H1 (cell line): ENCODE measurements at regions not wholly inside any gene's neighbourhood (a gene's known extent, or its start where the extent isn't known, plus 50 kb on each side); places are given as distances from the start of the nearest gene placed in this dataset.

Experiments
- CTCF ChIA-PET: fragments of 300-600 bp; sonication (Branson Sonifier 250); formaldehyde crosslinking; loops from one replicate; lab custom pipeline; 2021; ENCODE audit not compliant: partially characterized antibody; lab: Charles Lee
- POLR2A ChIA-PET: fragments of 300-600 bp; sonication (Branson Sonifier 250); formaldehyde crosslinking; loops from one replicate; lab custom pipeline; 2021; ENCODE audit warnings: inconsistent platforms; ENCODE audit not compliant: partially characterized antibody; lab: Charles Lee
- DNase-seq, 2 experiments: peaks; one replicate each; pipeline versions ENCODE4 v3.0.0 to v3.0.0-alpha.2; 2010 to 2022; ENCODE audit warnings: low spot score in 2 of 2, low read depth in 1 of 2, mixed read lengths in 1 of 2
- FAIRE-seq: peaks from 2 replicates; lab custom pipeline; 2011; peaks lifted over from hg19 to GRCh38; lab: Jason Lieb, UNC
- H2AFZ ChIP-seq: 2 replicates; pipeline ENCODE4 v1.8.1; 2012; ENCODE audit warnings: low read length, inconsistent platforms
- H2AK5ac ChIP-seq: 2 replicates; pipeline ENCODE4 v1.6.1; 2013; ENCODE audit warnings: low read depth, low read length
- H2BK120ac ChIP-seq: replicated peaks from 2 replicates; pipeline ENCODE3; 2013; ENCODE audit warnings: low read depth, low read length, inconsistent platforms
- H2BK12ac ChIP-seq: 2 replicates; pipeline ENCODE4 v1.6.1; 2013; ENCODE audit warnings: low read depth, low read length
- H2BK15ac ChIP-seq: 2 replicates; pipeline ENCODE4 v1.6.1; 2013; ENCODE audit warnings: low read length
- H2BK20ac ChIP-seq: 2 replicates; pipeline ENCODE4 v1.6.1; 2013; ENCODE audit warnings: low read length
- H2BK5ac ChIP-seq: 2 replicates; pipeline ENCODE4 v1.6.1; 2013; ENCODE audit warnings: low read depth, low read length
- H3K14ac ChIP-seq: 2 replicates; pipeline ENCODE4 v1.6.1; 2013; ENCODE audit warnings: inconsistent platforms; ENCODE audit not compliant: insufficient read length
- H3K18ac ChIP-seq: 2 replicates; pipeline ENCODE4 v1.6.1; 2013; ENCODE audit warnings: low read length; ENCODE audit errors: extremely low read depth
- H3K23ac ChIP-seq: 2 replicates; pipeline ENCODE4 v1.6.1; 2013; ENCODE audit warnings: inconsistent platforms; ENCODE audit not compliant: insufficient read length
- H3K23me2 ChIP-seq: 2 replicates; pipeline ENCODE4 v1.6.1; 2013; ENCODE audit warnings: low read depth, low read length
- H3K27ac ChIP-seq: 2 replicates; pipeline ENCODE4 v1.6.1; 2011; ENCODE audit warnings: low read depth, low read length, inconsistent platforms
- H3K27me3 ChIP-seq, 4 experiments: replicated peaks in 1 of 4; 1 replicate in 1 of 4; 2 replicates in 3 of 4; pipeline versions ENCODE4 v1.6.1 to v1.8.1; 2011 to 2013; ENCODE audit warnings: low read length in 3 of 4, mild to moderate bottlenecking in 3 of 4, inconsistent platforms in 2 of 4, mixed read lengths in 2 of 4, moderate library complexity in 1 of 4; ENCODE audit not compliant: control insufficient read depth in 3 of 4, insufficient read depth in 3 of 4; ENCODE audit errors: extremely low read depth in 1 of 4
- H3K36me3 ChIP-seq, 4 experiments: 2 replicates each; pipeline versions ENCODE4 v1.6.1 to v1.8.1; 2011 to 2013; ENCODE audit warnings: mild to moderate bottlenecking in 4 of 4, low read length in 3 of 4, moderate library complexity in 2 of 4, control low read depth in 1 of 4, inconsistent platforms in 1 of 4; ENCODE audit not compliant: insufficient read depth in 4 of 4, control insufficient read depth in 2 of 4
- H3K4ac ChIP-seq: replicated peaks from 2 replicates; pipeline ENCODE3; 2013; ENCODE audit warnings: low read length, low read depth, mixed read lengths, inconsistent platforms; ENCODE audit not compliant: insufficient read length
- H3K4me1 ChIP-seq, 4 experiments: replicated peaks in 1 of 4; 1 replicate in 1 of 4; 2 replicates in 3 of 4; pipeline versions ENCODE4 v1.6.1 to v1.8.1; 2011 to 2013; ENCODE audit warnings: low read length in 3 of 4, inconsistent platforms in 2 of 4, mixed read lengths in 1 of 4; ENCODE audit not compliant: insufficient read depth in 4 of 4, control insufficient read depth in 3 of 4
- H3K4me2 ChIP-seq, 2 experiments: 2 replicates each; pipeline versions ENCODE4 v1.6.1 to v1.8.1; 2011 to 2013; ENCODE audit warnings: low read depth in 2 of 2, low read length in 2 of 2, control low read depth in 1 of 2, inconsistent platforms in 1 of 2, mild to moderate bottlenecking in 1 of 2; ENCODE audit not compliant: insufficient read depth in 1 of 2
- H3K4me3 ChIP-seq, 4 experiments: fragments of 200-600, 300-600 bp in 1 of 4; sonication (generic), shearing (Covaris generic), sonication (Bioruptor Twin) in 1 of 4; 2 replicates each; pipeline versions ENCODE4 v1.5.1 to v1.8.1; 2011 to 2016; ENCODE audit warnings: low read length in 4 of 4, low read depth in 3 of 4, control low read depth in 2 of 4, inconsistent platforms in 2 of 4, mild to moderate bottlenecking in 2 of 4, mixed read lengths in 1 of 4, moderate library complexity in 1 of 4; ENCODE audit not compliant: insufficient read depth in 2 of 4; ENCODE audit errors: extremely low read depth in 1 of 4
- H3K56ac ChIP-seq: replicated peaks from 2 replicates; pipeline ENCODE3; 2013; ENCODE audit warnings: low read depth, mild to moderate bottlenecking, mixed read lengths, low read length, inconsistent platforms; ENCODE audit not compliant: insufficient read length
- H3K79me1 ChIP-seq: 2 replicates; pipeline ENCODE4 v1.6.1; 2013; ENCODE audit warnings: low read depth, low read length, control low read depth
- H3K79me2 ChIP-seq, 2 experiments: 2 replicates each; pipeline versions ENCODE4 v1.6.1 to v1.8.1; 2012 to 2013; ENCODE audit warnings: low read length in 2 of 2, mild to moderate bottlenecking in 2 of 2, inconsistent platforms in 1 of 2; ENCODE audit not compliant: insufficient read depth in 2 of 2, control insufficient read depth in 1 of 2
- H3K9ac ChIP-seq, 4 experiments: replicated peaks in 1 of 4; 1 replicate in 1 of 4; 2 replicates in 3 of 4; pipeline versions ENCODE4 v1.6.1 to v1.8.1; 2011 to 2013; ENCODE audit warnings: low read depth in 3 of 4, low read length in 3 of 4, control low read depth in 2 of 4, mild to moderate bottlenecking in 2 of 4, moderate library complexity in 2 of 4, inconsistent platforms in 1 of 4; ENCODE audit errors: extremely low read depth in 1 of 4
- H3K9me3 ChIP-seq, 2 experiments: 2 replicates each; pipeline versions ENCODE4 v1.6.1 to v1.8.1; 2012 to 2013; ENCODE audit warnings: mild to moderate bottlenecking in 2 of 2, moderate library complexity in 2 of 2, control low read depth in 1 of 2, inconsistent platforms in 1 of 2, low read depth in 1 of 2, low read length in 1 of 2, mixed read lengths in 1 of 2; ENCODE audit not compliant: insufficient read depth in 2 of 2
- H4K20me1 ChIP-seq, 2 experiments: replicated peaks in 1 of 2; 2 replicates each; pipeline versions ENCODE3 to v1.8.1; 2011 to 2013; ENCODE audit warnings: inconsistent platforms in 2 of 2, low read length in 2 of 2, mild to moderate bottlenecking in 1 of 2; ENCODE audit not compliant: insufficient read depth in 2 of 2, control insufficient read depth in 1 of 2
- H4K5ac ChIP-seq: 2 replicates; pipeline ENCODE4 v1.6.1; 2013; ENCODE audit warnings: low read length, low read depth, mixed read lengths, inconsistent platforms; ENCODE audit not compliant: insufficient read length
- H4K8ac ChIP-seq: 2 replicates; pipeline ENCODE4 v1.8.0; 2013; ENCODE audit warnings: mild to moderate bottlenecking, moderate library complexity, low read length, inconsistent platforms; ENCODE audit not compliant: insufficient read depth; ENCODE audit errors: extremely low read depth
- H4K91ac ChIP-seq: replicated peaks from 2 replicates; pipeline ENCODE3; 2013; ENCODE audit warnings: low read length, mixed read lengths, inconsistent platforms; ENCODE audit not compliant: insufficient read length
- KDM1A ChIP-seq: fragments of 200-600, 300-600 bp; sonication (generic); IDR thresholded peaks from 2 replicates; pipeline ENCODE4 v1.7.1; 2016; ENCODE audit warnings: mild to moderate bottlenecking, low read length, borderline replicate concordance
- KDM5A ChIP-seq: fragments of 200-600 bp; IDR thresholded peaks from 2 replicates; pipeline ENCODE4 v1.7.1; 2012; ENCODE audit warnings: mild to moderate bottlenecking, low read length, inconsistent platforms, mixed read lengths
- SP4 ChIP-seq: IDR thresholded peaks from 2 replicates; pipeline ENCODE4 v1.6.1; 2012; ENCODE audit warnings: low read length, inconsistent platforms
- TAF1 ChIP-seq: IDR thresholded peaks from 2 replicates; pipeline ENCODE4 v1.6.1; 2011; ENCODE audit warnings: mild to moderate bottlenecking, low read depth, low read length
- TBP ChIP-seq: IDR thresholded peaks from 2 replicates; pipeline ENCODE4 v1.6.1; 2011; ENCODE audit warnings: low read depth, low read length, improper control_type of control experiment
- TEAD4 ChIP-seq: IDR thresholded peaks from 2 replicates; pipeline ENCODE4 v1.6.1; 2012; ENCODE audit warnings: low read depth, low read length, inconsistent platforms, mixed read lengths
- WGBS, 2 experiments: shearing (Covaris generic) in 1 of 2; methylation state at CpG; one replicate each; pipeline versions ENCODE4 v1.1.6 to v1.1.7; 2013 to 2015; ENCODE audit warnings: low lambda C conversion rate in 2 of 2, mixed read lengths in 2 of 2, inconsistent platforms in 1 of 2, low coverage in 1 of 2, missing lambda C conversion rate in 1 of 2; ENCODE audit not compliant: insufficient replicate concordance in 2 of 2, insufficient coverage in 1 of 2, insufficient read length in 1 of 2; ENCODE audit errors: extremely low coverage in 1 of 2, missing lambda C conversion rate in 1 of 2; 5-methylcytosine and 5-hydroxymethylcytosine counted together
- TF ChIP-seq, protein P1 (sequence below): IDR thresholded peaks from 2 replicates; pipeline ENCODE4 v1.6.1; 2011; ENCODE audit warnings: low read length, improper control_type of control experiment
- TF ChIP-seq, protein P2 (sequence below): IDR thresholded peaks from 2 replicates; pipeline ENCODE4 v1.6.1; 2012; ENCODE audit warnings: low read length, inconsistent platforms

DNA sequence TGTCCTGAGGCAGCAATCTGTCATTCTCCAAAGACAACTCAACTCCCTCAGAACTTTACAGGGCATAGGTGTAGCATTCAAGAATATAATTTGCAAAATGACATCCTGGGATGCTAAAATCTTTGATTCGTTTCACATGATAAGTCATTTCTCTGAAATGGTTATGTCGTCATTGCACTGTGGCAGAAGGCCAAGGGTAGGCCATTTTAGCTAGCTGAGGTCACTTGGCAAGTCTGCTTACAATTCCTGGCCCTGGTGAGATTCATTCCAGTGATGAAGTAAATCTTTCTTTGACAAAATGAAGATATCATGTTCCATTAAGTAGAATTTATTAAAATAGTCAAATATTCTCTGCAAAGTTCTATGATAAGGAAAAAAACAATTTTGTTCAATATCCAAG lies 1410.3 kb upstream of the LRRTM1 start:
- POLR2A ChIA-PET: no interaction called here

More for the DNA sequence above, 1410.3 kb upstream of the LRRTM1 start:
- Histone ChIP-seq H3K9me3 (no peaks in the 10 kb centered on the region), H3K56ac (no peak overlapping the region), H4K8ac (no peak overlapping the region), H3K23me2 (no peaks in the 10 kb centered on the region), H4K5ac (no peak overlapping the region), H3K18ac (no peak overlapping the region), H2BK120ac (no peak overlapping the region)
- 95% methylated on average over 2 of the region's 2 CpGs; no CpG with 5 or more reads in 1 of the 2 experiments for WGBS, 2 experiments
- TF ChIP-seq KDM1A (no peak), KDM5A (no peak), TBP (no peak), SP4 (no peak), TEAD4 (no peak), TAF1 (no peak)
- TF ChIP-seq, protein P1, sequence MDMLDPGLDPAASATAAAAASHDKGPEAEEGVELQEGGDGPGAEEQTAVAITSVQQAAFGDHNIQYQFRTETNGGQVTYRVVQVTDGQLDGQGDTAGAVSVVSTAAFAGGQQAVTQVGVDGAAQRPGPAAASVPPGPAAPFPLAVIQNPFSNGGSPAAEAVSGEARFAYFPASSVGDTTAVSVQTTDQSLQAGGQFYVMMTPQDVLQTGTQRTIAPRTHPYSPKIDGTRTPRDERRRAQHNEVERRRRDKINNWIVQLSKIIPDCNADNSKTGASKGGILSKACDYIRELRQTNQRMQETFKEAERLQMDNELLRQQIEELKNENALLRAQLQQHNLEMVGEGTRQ: no peak
- TF ChIP-seq, protein P2, sequence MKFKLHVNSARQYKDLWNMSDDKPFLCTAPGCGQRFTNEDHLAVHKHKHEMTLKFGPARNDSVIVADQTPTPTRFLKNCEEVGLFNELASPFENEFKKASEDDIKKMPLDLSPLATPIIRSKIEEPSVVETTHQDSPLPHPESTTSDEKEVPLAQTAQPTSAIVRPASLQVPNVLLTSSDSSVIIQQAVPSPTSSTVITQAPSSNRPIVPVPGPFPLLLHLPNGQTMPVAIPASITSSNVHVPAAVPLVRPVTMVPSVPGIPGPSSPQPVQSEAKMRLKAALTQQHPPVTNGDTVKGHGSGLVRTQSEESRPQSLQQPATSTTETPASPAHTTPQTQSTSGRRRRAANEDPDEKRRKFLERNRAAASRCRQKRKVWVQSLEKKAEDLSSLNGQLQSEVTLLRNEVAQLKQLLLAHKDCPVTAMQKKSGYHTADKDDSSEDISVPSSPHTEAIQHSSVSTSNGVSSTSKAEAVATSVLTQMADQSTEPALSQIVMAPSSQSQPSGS: no peak
- TF ChIP-seq, all 59 proteins: peak for 0
- no peaks in the 10 kb centered on the region for H3K4me1 ChIP-seq
- no peaks in the 10 kb centered on the region for H3K27me3 ChIP-seq
- DNase-seq (no peak), FAIRE-seq (no peak)
- no peak overlapping the region for H2AK5ac ChIP-seq
- no peak overlapping the region for H2BK12ac ChIP-seq
- H3K23ac ChIP-seq: no peak overlapping the region
- no peak overlapping the region for H3K9ac ChIP-seq
- no peak overlapping the region for H2BK5ac ChIP-seq
- H4K91ac ChIP-seq: no peak overlapping the region
- no peaks in the 10 kb centered on the region for H3K36me3 ChIP-seq
- H2BK20ac ChIP-seq: no peak overlapping the region
- H3K27ac ChIP-seq: no peak overlapping the region
- CTCF ChIA-PET: interaction anchor here (1.0 kb wide), 1 partner anchor 90 kb away, joined by 3 read pairs; no protein-coding TSS in a partner anchor
- no peaks in the 10 kb centered on the region for H3K79me1 ChIP-seq
- no peak overlapping the region for H3K14ac ChIP-seq
- H3K4me2 ChIP-seq: no peak overlapping the region
- no peak overlapping the region for H2AFZ ChIP-seq
- no peaks in the 10 kb centered on the region for H4K20me1 ChIP-seq
- no peak overlapping the region for H3K4me3 ChIP-seq
- H3K79me2 ChIP-seq: no peaks in the 10 kb centered on the region
- no peak overlapping the region for H2BK15ac ChIP-seq
- H3K4ac ChIP-seq: no peak overlapping the region
